HG03139 (cell line): ENCODE measurements at regions not wholly inside any gene's neighbourhood (a gene's known extent, or its start where the extent isn't known, plus 50 kb on each side); places are given as distances from the start of the nearest gene placed in this dataset.

Experiments
- ATAC-seq: cut with Tn5 transposase; IDR thresholded peaks from one replicate; pipeline ENCODE4 v1.9.1; 2021; ENCODE audit not compliant: unreplicated experiment

DNA sequence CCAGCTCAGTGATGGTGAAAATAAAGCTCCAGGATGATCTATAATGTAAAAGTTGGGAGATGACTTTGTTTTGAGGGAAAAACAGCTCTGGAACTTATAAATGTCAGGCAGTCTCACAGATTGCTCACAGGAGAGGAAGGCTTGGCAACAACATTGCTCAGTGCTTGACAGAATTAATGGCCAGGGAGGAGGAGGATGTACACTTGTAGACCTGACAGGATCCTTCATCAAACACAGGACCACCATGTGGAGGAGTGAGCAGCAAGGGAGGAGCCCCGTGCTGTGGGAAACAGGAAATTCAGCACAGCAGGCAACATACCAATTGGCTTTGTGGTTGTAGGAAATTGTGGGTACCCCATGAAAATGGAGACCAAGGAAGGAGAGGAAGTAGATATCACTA is 291.8 kb upstream of the CAMK1G start:
- ATAC-seq, result no peak

DNA sequence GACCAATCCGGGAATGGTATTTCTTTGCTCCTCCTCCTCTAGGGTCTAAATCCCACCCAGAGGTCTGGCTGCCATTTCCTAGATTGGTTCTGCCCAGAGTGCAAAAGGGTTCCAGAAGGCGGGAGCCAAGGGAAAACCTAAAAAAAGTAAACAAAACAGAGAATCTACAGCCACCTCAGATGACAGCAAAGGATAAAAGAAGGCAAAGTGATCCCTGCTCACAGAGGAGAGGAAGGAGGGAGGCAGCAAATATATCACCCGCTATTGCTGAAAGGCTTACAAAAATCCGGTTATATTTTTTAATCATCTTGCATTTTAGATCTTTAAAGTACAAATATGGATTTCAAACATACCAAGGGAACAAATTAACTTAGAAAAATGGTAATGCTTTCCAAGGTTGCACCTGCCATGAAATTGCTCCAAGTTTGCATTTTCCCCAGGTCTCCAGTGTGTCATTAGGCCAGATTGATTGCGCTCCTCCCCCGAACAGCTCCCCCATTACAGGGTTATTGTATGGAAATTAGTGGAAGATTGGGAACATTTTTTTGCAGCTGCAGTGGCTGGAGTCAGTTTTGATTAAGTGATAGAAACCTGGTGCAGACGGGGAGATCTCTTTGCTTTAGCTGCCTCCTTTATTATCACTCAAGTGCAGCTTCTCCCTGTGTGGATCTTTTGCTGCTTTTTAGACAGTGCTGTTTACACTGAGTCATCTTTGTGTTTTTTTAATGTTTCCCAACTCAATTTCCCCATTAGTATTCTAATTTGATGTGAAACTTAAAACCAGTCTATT is 280.5 kb upstream of the CAMK1G start:
- no peak for ATAC-seq

DNA sequence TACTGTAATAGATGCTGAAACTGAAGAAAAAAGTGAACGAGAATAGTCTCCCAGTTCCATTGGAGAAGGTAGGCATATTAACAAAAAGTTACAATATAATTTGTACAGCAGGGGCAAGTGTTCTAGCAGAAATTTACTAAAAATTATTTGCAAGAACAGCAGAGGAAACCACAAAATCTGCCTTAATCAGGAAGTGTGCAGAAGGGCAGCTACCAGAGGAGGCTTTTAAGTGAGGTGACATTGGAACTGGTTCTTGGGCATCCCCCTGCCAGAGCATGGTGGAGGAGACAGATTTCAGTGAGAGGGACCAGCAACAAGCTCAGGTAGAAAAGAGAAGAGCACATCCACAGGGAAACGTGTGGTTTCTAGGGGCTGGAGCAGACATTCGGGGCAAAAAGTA is 279.3 kb upstream of the CAMK1G start:
- ATAC-seq, result no peak

DNA sequence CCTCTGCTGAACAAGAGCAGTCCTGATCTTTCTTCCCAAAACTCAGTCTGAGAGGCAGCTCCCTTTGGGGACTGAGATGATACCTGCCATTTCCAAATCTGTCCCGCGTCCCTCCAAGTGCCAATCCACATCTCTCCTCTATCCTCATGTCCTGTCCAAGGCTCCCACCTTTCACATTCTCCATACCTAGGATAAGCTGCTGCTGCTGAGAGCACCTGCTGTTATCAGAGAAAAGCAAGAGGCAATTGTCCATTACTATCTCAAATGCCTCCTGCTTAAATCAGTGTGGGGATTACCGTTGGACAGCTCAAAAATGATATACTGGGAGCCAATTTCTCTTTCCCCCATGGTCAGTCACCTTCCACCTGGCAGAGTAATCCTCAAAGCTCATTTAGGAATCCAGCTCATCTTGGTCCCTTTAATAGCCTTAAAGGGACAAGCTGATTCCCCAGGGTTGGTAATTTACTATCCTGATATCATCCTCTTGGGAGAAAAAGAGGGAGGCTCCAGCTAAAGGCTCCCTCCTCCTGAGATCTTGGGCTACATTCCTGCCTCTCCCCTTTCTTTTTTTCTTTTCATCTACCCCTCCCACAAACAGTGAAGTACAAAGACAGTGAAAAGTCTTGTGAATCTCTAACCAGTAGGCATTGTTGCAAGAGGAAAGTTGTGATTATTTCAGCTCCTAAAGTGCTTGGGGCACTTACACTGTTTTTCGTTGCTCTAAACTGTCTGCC is 278.1 kb upstream of the CAMK1G start:
- no peak for ATAC-seq

- no peak for ATAC-seq
Observed at GRCh38 chr1:209307846-209308245, 275.7 kb upstream of the CAMK1G start.

- no peak for ATAC-seq
Observed at GRCh38 chr1:209309198-209309597, 274.3 kb upstream of the CAMK1G start.

DNA sequence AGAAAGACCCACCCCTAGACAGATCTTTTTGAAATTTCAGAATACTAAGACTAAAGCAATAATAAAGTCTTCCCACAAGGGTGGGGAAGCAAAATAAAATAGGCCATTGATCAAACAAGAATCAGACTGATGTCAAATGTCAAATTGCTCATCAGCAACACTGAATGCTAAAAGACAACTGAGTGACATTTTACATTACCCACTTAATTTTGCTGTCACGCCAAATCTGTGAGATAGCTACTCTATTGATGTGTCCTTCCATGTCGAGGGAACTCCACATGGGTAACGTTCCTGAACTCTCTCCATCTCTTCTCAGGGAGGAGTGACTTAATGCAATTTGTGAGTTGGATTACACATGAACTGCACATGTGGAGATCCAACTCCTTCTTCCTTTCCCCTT is 271.7 kb upstream of the CAMK1G start:
- no peak for ATAC-seq

GRCh38 chr1:209316929-209317328 is 266.6 kb upstream of the CAMK1G start:
- no peak for ATAC-seq

GRCh38 chr1:209318181-209319056 is 265.1 kb upstream of the CAMK1G start:
- ATAC-seq, result no peak

DNA sequence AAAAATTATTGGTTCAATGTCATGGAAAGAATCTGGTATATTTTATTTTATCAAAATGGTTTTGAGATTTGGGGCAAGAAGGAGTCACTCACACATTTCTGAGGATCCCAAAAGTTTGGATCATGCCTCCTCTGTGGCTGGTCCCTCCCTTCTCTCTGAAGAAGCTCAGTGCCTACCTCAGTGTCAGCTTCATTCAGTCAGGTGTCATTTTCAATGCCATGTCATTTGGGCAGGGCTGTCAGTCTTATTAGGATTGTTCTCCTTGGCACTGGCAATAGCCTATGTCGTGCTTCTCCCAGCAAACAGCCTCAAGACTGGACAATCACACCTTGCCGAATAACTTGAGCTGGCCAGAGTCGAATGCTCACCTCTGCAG is 264.5 kb upstream of the CAMK1G start:
- ATAC-seq, result no peak

GRCh38 chr1:209319549-209319948 is 264.0 kb upstream of the CAMK1G start:
- no peak for ATAC-seq

DNA sequence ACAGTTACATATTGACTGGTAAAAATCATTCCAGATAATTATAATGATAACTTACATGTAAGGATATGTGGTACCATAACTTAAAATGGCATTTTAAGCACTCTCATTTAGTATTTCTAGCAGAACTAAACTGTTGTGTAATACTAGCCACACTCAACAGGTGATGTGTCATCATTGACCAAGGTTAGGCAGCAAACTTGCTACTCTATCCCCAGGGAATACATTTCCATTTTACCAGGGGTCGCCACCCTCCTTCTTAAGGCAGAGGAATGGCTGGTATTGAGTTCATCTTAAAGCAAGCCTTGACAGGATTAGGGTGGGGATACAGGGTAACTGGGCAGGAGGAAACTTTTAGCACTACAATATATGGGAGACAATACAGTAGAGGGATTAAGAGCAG is 259.8 kb upstream of the CAMK1G start:
- ATAC-seq, result no peak

DNA sequence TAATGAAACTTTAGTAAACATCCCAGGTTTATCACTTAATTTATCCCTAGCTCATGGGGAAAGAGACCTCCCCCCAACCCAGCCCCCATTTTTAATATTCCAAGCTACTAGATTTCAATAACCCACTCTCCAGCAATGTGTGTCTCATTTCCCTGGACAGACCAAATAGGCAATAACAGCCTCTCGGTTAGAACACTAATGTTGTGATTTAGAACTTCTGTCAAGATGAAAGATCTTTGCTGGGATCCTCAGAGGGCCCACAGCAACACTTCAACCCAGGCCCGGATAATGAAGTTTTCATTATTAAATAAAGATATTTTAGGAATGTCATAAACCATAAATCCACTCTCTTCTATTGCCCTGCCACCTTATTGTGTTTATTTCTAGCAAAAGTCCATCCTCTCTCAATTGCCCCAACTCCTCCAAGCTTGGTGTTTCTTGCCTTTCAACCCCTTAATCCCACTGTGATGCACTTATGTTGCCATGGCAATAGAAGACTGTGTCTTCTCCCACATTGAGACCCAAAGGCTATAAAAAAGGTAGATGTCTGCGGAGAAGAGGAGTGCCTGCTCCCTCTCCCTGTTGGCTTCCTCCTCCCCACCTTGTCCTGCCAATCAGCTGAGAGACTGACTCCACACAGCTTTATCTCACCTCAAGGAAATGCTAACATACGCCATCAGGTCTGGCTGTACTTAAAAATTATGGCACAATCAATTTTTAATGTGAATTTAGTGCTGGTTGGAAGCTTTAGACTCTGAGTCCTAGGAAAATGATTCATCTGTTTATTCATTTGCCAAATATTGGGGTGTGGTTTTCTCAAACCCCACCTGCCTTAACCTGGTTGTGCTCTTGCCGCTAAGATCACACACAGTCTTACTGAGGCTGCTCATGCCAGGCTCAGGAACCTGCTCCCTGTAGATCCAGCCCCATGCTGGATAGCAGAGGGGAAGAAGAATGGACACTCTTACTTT is 258.3 kb upstream of the CAMK1G start:
- ATAC-seq, result no peak

DNA sequence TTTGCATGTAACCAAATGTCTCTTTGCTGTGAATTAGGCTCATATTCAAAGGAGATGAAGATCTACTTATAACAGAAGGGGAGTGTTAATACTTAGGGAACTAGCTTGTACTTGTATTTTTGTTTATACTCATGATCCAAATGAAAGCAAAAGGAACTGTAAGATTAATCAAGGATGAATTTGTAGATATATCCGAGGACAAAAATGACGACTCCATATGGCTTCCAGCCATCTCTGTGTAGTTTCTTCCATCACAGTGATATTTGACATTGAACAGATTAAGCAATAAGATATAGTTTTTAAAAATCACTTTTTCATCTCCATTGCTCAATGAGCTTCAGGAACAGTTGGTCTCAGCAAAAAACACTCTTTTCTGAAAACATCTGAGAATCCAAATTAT is 257.4 kb upstream of the CAMK1G start:
- ATAC-seq, result no peak

DNA sequence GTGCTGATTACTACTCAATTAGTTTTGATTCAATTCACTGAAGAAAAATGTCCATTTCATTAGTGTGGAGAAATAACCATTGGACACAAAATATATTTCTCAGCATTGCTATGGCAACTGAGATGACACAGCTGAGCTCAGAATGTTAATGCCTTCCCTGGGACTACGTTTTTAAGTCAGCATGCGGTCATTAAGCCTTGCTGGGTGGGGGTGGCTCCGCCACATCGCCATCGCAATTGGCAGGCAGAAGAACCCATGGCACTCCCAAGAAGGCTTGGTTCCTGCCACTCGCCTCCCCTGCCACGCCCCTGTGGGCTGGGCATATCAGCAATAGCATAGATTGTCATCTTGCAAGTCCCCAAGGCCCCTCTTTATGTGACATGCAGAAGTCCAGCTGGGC is 256.7 kb upstream of the CAMK1G start:
- ATAC-seq, result no peak

GRCh38 chr1:209328196-209328595 is 255.3 kb upstream of the CAMK1G start:
- ATAC-seq, result no peak

DNA sequence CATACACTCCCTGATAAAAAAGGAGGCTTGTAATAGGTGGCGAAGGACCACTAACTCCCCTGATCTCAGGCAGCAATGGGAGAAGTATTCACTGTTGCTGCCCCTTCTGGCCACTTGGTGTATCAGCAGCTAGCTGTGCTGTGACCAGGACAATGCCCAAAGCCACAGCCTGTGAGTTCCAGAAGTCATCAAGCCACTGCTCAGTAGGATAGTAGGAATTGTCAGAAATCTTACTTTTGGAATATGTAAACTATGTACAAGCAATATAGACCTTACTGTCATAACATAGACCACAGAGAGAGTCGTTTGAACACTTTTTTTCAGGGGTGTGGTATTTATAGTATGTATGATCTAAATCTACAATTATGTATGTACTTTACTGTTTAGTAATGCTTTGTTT is 248.3 kb upstream of the CAMK1G start:
- ATAC-seq, result peak; percentile 90

- no peak for ATAC-seq
Observed at GRCh38 chr1:209341146-209341545, 242.4 kb upstream of the CAMK1G start.

DNA sequence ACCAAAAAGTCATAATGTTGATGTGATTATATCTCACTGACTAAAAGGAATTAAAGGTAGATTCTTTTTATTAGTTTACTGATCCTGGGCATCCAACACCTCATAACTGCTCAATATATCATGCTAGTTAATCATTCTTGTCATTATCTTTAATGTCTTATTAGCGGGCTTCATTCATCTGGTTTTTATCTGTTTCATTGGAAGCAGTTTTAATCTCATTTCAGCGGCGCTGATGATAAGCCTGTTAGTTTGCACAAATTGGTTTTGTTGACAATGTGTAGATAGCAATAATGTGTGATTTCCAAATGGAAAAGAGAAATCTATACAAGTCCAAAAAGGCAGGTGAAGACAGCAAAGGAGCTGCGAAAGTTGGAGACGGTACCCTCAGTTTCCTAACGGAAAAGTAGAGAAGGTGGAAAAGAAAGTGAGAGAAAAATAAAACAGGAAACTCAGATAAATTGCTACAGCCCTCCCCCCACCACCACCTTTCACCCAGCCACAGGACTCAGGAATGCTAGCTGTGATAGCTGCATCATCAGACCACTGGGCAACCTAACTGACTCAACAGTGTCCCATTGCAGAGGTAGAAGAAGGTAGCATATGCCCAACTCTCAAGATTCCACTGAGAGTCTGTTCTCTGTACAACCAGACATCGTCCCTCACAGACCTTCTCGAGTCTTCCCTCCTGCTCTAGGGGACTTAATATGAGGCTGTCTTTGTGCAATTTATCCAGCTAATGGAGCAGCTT is 241.7 kb upstream of the CAMK1G start:
- no peak for ATAC-seq
